T47D (cell line): ENCODE measurements at regions not wholly inside any gene's neighbourhood (a gene's known extent, or its start where the extent isn't known, plus 50 kb on each side); places are given as distances from the start of the nearest gene placed in this dataset.

Source experiments
- DNase-seq, 2 experiments: peaks; one replicate each; pipeline versions ENCODE4 v3.0.0 to v3.0.0-alpha.2; 2011 to 2012; ENCODE audit warnings: low read depth in 1 of 2, low spot score in 1 of 2
- JUND ChIP-seq: IDR thresholded peaks from 2 replicates; pipeline ENCODE4 v1.6.1; 2012; ENCODE audit warnings: low read depth
- in situ Hi-C: cut with HindIII; loops from 2 replicates; pipeline ENCODE4 v1.10.0; 2016; ENCODE audit warnings: low sequenced_read_pairs, low pct_unique_long_range_greater_than_20kb

DNA sequence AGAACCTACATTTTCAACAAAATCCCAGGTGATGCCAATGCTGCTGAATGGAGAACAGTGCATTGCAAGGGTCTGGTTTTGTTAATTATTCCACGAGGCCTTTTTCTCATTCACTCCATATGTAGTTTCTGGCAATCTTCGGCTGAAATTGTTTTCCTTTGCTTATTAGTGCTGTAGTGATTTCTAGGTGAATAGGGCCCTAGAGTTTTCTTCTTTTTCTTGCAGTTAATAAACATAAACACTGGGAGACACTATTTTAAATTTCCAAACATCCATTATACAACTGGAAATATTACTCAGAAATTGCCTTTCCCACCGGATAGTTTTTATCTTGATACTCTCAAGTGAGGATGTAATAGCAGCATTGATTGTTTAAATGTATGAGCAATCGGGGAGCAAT lies 435.6 kb downstream of the XPNPEP1 start:
- in situ Hi-C loops: no loop called here
- TF ChIP-seq JUND: no peak
- DNase-seq: no peak

DNA sequence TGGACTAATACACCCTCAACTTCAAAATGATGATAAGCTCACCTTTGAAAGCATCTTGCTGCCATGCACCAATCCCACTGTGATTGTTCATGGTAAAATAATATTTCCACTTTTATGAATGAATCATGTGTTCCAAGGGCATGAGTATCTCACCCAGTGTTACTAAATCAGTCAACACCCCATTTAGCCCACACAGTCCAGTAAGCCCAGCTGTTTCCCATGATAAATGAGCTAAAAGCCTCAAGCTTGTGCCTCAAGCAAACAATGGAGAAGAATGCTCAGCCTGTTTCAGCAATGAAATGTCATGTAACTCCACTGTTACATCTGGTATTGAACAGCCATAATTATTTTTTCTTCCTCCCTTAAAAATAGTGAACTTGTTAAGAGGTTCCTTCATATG lies 442.5 kb downstream of the XPNPEP1 start:
- TF ChIP-seq JUND: no peak
- DNase-seq: no peak
- in situ Hi-C loops: no loop called here

DNA sequence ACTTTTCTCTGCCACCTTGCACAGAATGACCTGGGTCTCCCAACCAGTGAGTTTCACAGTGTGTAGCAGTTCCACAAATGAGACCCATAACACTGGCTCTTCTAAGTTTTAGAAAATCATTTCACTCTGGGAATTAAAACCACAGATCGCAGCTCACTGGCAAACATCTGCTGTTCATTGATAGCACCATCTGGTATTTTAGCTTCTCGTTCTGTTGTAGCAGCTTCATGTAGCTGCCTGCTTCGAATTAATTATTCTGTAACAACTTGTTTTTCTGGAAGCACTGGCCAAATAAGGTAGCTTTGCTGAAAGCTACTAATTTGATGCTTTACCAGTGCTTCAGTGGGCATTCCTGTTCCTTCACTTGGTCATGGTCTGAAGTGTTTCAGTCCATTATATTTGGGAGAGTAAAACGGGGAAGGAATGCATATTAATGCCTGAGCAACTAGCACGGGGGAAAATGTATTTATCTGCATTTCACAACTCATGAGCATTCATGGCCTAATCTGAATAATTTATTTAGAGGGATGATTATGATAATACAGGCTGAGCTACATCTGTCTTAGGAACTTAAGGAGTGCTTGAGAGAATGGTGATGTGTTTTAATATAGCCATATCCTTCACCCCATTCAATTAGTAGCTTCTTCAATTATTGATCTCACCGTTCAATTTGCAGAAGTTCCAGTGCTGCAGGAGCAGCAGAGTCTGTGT lies 447.4 kb downstream of the XPNPEP1 start:
- TF ChIP-seq JUND: no peak
- in situ Hi-C loops: no loop called here
- DNase-seq: no peak

DNA sequence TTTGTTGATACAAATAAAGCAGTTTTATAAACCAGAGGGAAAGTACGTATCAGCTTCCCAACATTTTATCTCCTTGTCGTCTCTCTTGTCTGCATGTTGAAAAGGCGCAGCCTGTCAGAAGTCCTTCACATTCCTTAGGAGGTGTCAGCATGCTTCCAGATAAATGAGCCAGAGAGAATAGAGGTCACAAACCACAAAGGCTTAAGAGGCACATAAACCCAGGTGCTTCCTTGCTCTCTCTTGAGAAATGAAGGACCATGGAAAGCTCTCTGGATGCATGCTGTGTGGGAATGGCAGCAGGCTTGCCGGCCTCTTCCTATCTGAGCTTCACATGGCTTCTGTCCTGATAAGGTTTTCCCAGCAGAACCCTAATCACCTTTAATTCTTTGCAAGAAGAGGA lies 448.5 kb downstream of the XPNPEP1 start:
- TF ChIP-seq JUND: no peak
- DNase-seq: no peak
- in situ Hi-C loops: no loop called here

DNA sequence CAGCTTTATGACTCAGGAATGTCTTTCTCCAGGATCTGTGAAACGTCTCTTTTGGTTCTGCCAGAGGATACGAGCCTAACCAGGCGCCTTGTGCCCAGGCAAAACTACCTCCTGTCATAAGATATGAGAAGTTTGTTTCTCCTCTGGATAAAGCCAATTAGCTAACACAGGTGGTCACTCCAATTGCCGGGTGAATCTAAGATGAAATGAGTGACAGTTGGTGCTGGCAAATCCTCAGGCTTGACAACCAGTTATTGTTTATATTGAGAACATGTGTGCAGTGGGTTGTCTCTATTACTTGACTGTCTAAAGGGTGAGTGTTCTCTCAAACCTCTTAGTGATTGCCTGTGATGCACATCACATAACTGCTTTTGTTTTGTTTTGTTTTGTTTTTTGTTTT lies 449.1 kb downstream of the XPNPEP1 start:
- in situ Hi-C loops: no loop called here
- DNase-seq: no peak
- no peak for TF ChIP-seq JUND

DNA sequence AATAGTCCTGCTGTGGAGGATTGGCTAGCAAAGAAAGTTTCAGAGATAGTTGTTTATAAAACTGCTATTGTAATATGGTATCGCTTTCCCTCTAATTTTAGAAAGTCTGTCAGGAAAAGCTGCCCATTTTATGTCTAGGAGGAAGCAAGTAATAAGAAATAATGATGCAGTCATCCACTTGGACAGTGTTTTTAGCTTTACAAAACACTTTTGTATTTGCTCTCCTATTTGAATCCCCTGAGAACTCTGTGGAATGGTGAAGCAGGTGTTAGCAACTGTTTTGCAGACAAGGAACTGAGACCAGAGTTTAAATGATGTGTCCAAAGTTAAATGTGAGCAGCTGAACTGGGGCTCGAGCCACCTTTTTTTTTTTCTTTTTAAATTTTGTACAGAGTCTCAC lies 455.8 kb downstream of the XPNPEP1 start:
- DNase-seq: no peak
- in situ Hi-C loops: no loop called here
- no peak for TF ChIP-seq JUND

DNA sequence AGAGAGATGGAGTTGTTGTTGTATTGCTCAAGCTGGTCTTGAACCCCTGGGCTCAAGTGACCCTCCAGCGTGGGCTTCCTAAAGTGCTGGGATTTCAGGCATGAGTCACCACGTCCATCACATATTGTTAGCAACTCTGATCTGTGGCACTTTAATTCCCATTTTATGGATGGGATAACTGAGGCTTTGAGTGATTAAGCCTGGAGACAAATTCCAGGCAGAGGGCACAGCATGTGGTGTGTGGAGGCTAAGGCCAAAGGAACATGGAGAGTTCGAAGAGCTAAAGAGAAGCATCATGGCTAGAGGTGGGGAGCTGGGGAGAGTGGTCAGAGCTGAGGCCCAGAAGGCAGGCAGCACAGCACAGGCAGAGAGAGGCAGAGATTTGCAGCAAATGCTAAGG lies 458.4 kb downstream of the XPNPEP1 start:
- in situ Hi-C loops: no loop called here
- no peak for DNase-seq
- TF ChIP-seq JUND: no peak

DNA sequence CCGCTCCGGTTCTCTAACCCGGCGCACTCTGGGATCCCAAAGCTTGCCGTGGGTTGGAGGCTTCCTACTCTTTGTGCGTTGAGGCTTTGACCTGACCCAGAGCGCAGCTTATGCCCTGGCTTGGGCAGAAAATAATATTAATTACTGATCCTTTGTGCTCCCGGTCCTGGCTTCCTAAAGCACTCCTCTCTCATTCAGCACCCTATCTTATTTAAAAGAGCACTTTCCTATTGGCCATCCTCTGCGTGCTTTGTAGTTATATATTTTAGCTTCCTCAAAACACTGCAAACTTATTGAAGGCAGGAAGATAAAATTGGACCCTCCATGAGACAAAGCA lies 466.0 kb downstream of the XPNPEP1 start:
- in situ Hi-C loops: no loop called here
- no peak for TF ChIP-seq JUND
- DNase-seq: no peak

DNA sequence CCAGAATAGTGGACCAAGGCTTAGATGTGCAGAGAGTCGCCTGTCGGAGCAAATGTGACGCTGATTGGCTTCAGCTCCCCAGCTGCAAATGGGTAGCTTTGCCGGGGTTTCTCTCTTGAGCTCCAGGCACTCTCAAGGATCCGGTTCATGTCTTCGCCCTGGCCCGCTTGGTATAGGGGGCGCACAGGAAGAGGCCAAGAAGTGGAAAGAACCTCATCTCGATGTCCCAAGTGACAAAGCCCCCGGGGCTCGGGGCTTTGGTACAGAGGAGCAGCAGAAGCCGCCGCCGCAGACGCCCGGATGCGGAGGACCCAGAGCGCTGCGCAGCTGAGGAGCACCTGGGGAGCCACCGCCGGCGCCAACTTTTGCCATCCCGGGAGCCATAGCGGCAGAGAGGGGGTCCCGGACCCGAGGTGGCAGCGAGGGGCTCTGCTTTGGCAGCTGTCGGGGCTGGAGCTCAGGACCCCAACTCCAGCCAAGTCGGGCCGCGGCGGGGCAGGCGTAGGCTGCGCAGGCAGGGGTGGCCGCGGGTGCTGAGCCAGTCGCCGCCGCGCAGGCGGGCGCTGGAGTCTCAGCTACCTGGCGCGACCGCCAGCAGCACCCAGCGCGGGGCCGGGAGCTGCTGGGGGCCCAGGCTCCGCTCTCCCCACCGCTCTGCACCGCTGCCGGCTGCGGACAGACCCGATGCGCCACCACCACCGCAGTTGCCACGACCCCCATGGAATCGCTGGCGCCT lies 466.6 kb downstream of the XPNPEP1 start:
- DNase-seq: no peak
- in situ Hi-C loops: no loop called here
- no peak for TF ChIP-seq JUND

DNA sequence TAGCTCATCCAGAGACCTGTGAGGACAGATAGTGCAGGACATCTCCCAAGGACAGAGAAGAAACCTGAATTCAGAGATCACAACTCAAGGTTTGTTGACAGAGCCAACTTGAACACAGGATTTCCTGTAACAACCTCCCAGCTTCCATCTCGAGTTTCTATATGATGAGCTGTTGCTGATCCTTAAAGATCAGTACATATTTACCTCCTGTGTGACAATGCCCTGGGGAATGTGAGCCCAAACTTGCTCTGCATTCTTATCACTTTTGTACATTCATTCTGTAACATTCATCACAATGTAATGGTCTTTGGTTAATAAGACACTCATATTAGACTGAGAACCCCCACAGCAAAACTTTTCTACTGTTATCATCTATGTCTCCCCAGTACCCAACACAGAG lies 468.6 kb downstream of the XPNPEP1 start:
- no peak for DNase-seq
- no peak for TF ChIP-seq JUND
- in situ Hi-C loops: no loop called here

DNA sequence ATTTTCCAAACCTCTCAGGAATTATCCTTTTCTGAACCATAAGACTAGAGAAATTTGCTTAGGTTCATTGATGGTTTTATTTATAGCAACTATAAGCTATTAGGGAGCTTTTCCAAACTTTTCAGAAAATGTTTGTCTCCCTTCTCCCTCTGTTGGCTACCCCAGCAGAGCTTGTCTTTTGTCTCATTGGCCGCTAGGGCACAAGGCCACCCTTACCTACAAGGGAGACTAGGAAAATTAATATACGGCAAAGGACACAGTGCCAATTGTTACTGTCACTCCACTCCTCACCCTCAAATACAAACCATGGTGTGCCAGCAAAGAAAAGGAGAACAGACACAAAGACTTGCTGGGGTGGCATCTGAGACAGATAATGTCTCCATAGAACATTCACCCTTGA lies 471.4 kb downstream of the XPNPEP1 start:
- in situ Hi-C loops: no loop called here
- DNase-seq: no peak
- TF ChIP-seq JUND: no peak

DNA sequence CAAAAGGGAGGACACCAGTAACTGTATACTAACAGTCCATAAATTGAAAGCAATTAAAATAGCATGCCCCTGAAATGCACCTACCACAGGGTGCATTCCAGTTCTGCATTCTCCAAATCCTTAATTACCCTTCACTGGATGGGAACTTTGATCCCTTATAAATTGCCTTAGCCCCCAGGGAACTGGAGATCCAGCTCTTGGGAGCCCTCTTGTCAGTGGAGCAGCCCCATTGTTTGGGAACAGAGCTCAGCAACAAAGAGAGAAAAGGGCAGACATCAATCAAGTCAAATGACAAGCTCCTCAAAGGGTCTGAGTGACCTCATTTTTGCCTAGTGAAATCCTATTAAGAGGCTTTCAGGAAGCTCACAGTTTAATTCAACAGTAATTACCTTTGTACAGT lies 472.6 kb downstream of the XPNPEP1 start:
- TF ChIP-seq JUND: no peak
- in situ Hi-C loops: no loop called here
- DNase-seq: no peak

DNA sequence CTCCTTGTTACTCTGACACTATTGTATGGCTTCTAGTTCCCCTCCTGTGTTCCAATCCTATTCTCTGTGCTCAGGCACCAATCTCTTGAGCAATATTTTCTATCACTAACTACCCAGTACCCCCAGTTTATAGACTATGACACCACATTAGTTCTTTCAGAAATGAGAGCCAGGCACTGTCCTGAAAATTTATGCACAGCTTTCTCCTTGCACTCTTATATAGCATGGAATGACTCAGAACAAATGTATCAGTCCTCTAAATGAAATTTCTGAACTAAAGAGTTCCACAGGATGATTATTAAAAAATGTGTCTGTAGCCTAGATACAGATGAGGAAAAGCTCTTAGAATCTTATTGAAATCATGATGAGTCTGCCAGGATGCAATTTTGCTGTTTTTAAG lies 489.9 kb downstream of the XPNPEP1 start:
- in situ Hi-C loops: no loop called here
- no peak for TF ChIP-seq JUND

DNA sequence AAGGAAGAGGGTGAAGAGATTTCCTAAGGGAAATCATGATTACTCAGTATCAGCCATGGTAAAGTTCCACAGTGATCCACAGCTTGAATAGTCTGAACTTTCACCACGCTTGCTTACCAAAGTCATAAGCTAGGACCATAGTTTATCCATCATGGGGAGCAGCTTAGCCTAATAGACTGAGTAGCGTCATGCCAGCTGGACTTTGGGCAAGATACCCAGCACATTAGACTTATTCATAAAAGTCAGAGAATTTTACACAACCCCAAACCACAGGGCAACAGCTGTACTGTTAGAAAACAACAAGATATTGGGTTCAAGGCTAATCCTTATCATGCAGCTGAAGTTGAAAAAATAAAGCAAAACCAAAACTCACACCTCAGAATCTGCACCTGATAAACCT lies 491.0 kb downstream of the XPNPEP1 start:
- in situ Hi-C loops: no loop called here
- no peak for DNase-seq
- TF ChIP-seq JUND: no peak

More for the DNA sequence above, 489.9 kb downstream of the XPNPEP1 start:
- no peak for DNase-seq
